B cell (primary cell): ENCODE measurements at regions not wholly inside any gene's neighbourhood (a gene's known extent, or its start where the extent isn't known, plus 50 kb on each side); places are given as distances from the start of the nearest gene placed in this dataset.

Experiments
- ATAC-seq: fragments of 200-7000 bp; cut with Tn5 transposase; one replicate; pipeline ENCODE4 v1.10.0; 2021; ENCODE audit warnings: low read depth, mild to moderate bottlenecking, moderate number of reproducible peaks, moderate library complexity
- CTCF ChIA-PET: fragments of 350-600 bp; sonication (Branson Sonifier 250); formaldehyde crosslinking; loops from one replicate; lab custom pipeline; 2021; ENCODE audit warnings: antibody characterized with exemption, inconsistent platforms; lab: Charles Lee
- POLR2A ChIA-PET: fragments of 350-600 bp; sonication (Branson Sonifier 250); formaldehyde crosslinking; loops from one replicate; lab custom pipeline; 2021; ENCODE audit warnings: antibody characterized with exemption; lab: Charles Lee
- DNase-seq: peaks from one replicate; pipeline ENCODE4 v3.0.0; 2013
- H2AFZ ChIP-seq: 2 replicates; pipeline ENCODE4 v1.6.1; 2012; ENCODE audit warnings: mild to moderate bottlenecking, low read depth, low read length; ENCODE audit not compliant: insufficient read depth, poor library complexity, severe bottlenecking
- H3K27ac ChIP-seq, 2 donors: 1 replicate in 1 of 2; 2 replicates in 1 of 2; pipeline ENCODE4 v1.5.1; 2012 to 2013; ENCODE audit warnings: low read length in 2 of 2, mild to moderate bottlenecking in 2 of 2, moderate library complexity in 1 of 2
- H3K27me3 ChIP-seq, 4 experiments: fragments of 200-600 bp in 1 of 4; sonication (generic) in 1 of 4; replicated peaks in 1 of 4; 1 replicate in 2 of 4; 2 replicates in 2 of 4; pipeline versions ENCODE4 v1.6.1 to v1.7.0; 2013 to 2016; ENCODE audit warnings: low read length in 3 of 4, mild to moderate bottlenecking in 2 of 4, mixed read lengths in 1 of 4, moderate library complexity in 1 of 4; ENCODE audit not compliant: insufficient read depth in 4 of 4, control insufficient read depth in 3 of 4; ENCODE audit errors: control extremely low read depth in 1 of 4
- H3K36me3 ChIP-seq, 2 experiments: replicated peaks in 1 of 2; 1 replicate in 1 of 2; 2 replicates in 1 of 2; pipeline versions ENCODE4 v1.6.1 to v1.7.1; 2013; ENCODE audit warnings: low read length in 1 of 2; ENCODE audit not compliant: insufficient read depth in 2 of 2, control insufficient read depth in 1 of 2; ENCODE audit errors: control extremely low read depth in 1 of 2, extremely low read depth in 1 of 2
- H3K4me1 ChIP-seq, 2 donors: fragments of 200-600 bp in 1 of 2; sonication (generic) in 1 of 2; 1 replicate in 1 of 2; 2 replicates in 1 of 2; pipeline versions ENCODE4 v1.5.1 to v1.6.1; 2013 to 2017; ENCODE audit warnings: low read length in 2 of 2; ENCODE audit not compliant: control insufficient read depth in 2 of 2, insufficient read depth in 2 of 2
- H3K4me2 ChIP-seq: replicated peaks from 2 replicates; pipeline ENCODE3; 2012; ENCODE audit warnings: mild to moderate bottlenecking, low read depth, low read length; ENCODE audit not compliant: poor library complexity, severe bottlenecking
- H3K4me3 ChIP-seq, 5 experiments: fragments of 200-600 bp in 1 of 5; sonication (generic) in 1 of 5; 1 replicate in 3 of 5; 2 replicates in 2 of 5; pipeline versions ENCODE4 v1.5.1 to v1.7.0; 2011 to 2016; ENCODE audit warnings: low read length in 4 of 5, mild to moderate bottlenecking in 4 of 5, low read depth in 2 of 5, control low read depth in 1 of 5, moderate library complexity in 1 of 5; ENCODE audit not compliant: insufficient read depth in 1 of 5; ENCODE audit errors: control extremely low read depth in 1 of 5, extremely low read depth in 1 of 5
- H3K79me2 ChIP-seq: fragments of 200-600 bp; sonication (generic); one replicate; pipeline ENCODE4 v1.6.0; 2016; ENCODE audit warnings: low read length; ENCODE audit not compliant: control insufficient read depth, insufficient read depth
- H3K9ac ChIP-seq: fragments of 200-600 bp; sonication (generic); 2 replicates; pipeline ENCODE4 v1.6.1; 2017; ENCODE audit warnings: mild to moderate bottlenecking, low read length, moderate library complexity
- H3K9me3 ChIP-seq, 3 donors: one replicate each; pipeline versions ENCODE4 v1.6.1 to v1.7.1; 2013; ENCODE audit warnings: low read length in 2 of 3; ENCODE audit not compliant: control insufficient read depth in 2 of 3, insufficient read depth in 1 of 3; ENCODE audit errors: control extremely low read depth in 1 of 3
- H4K20me1 ChIP-seq: 2 replicates; pipeline ENCODE4 v1.6.0; 2012; ENCODE audit warnings: mild to moderate bottlenecking, low read length; ENCODE audit not compliant: insufficient read depth, control insufficient read depth, poor library complexity, severe bottlenecking
- H3K27ac Mint-ChIP-seq: one replicate; pipeline ENCODE4 v1.8.0; 2021; ENCODE audit warnings: mixed read lengths
- H3K27me3 Mint-ChIP-seq: one replicate; pipeline ENCODE4 v1.8.0; 2021; ENCODE audit warnings: mixed read lengths
- H3K4me1 Mint-ChIP-seq: one replicate; pipeline ENCODE4 v1.8.0; 2021; ENCODE audit warnings: mixed read lengths
- H3K4me3 Mint-ChIP-seq: one replicate; pipeline ENCODE4 v1.8.0; 2021; ENCODE audit warnings: mixed read lengths
- H3K9me3 Mint-ChIP-seq: one replicate; pipeline ENCODE4 v1.8.0; 2022; ENCODE audit warnings: mixed read lengths; ENCODE audit not compliant: insufficient read depth
- EZH2 ChIP-seq: IDR thresholded peaks from 2 replicates; pipeline ENCODE4 v1.6.1; 2012; ENCODE audit warnings: borderline replicate concordance, low read depth, mild to moderate bottlenecking, moderate library complexity, low read length; ENCODE audit not compliant: insufficient read depth, poor library complexity, severe bottlenecking
- intact Hi-C: fragments of 100-400 bp; cut with micrococcal nuclease; formaldehyde crosslinking; loops from one replicate; pipeline ENCODE4 v1.10.0; 2022
- TF ChIP-seq, protein P1 (sequence below): fragments of 200-600 bp; IDR thresholded peaks from one replicate; pipeline ENCODE4 v1.8.0; 2022; ENCODE audit warnings: antibody characterized with exemption, mild to moderate bottlenecking

- no peak for DNase-seq
- H3K4me3 Mint-ChIP-seq: no peak overlapping the region
- no peak for TF ChIP-seq EZH2
- TF ChIP-seq, protein P1, sequence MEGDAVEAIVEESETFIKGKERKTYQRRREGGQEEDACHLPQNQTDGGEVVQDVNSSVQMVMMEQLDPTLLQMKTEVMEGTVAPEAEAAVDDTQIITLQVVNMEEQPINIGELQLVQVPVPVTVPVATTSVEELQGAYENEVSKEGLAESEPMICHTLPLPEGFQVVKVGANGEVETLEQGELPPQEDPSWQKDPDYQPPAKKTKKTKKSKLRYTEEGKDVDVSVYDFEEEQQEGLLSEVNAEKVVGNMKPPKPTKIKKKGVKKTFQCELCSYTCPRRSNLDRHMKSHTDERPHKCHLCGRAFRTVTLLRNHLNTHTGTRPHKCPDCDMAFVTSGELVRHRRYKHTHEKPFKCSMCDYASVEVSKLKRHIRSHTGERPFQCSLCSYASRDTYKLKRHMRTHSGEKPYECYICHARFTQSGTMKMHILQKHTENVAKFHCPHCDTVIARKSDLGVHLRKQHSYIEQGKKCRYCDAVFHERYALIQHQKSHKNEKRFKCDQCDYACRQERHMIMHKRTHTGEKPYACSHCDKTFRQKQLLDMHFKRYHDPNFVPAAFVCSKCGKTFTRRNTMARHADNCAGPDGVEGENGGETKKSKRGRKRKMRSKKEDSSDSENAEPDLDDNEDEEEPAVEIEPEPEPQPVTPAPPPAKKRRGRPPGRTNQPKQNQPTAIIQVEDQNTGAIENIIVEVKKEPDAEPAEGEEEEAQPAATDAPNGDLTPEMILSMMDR: no peak
- no peaks in the 10 kb centered on the region for H4K20me1 ChIP-seq
- CTCF ChIA-PET: no interaction called here
- intact Hi-C loops: loop anchor here (5.0 kb wide), 1 partner anchor 88 kb away; no protein-coding TSS in a partner anchor
- POLR2A ChIA-PET: interaction anchor here (0.7 kb wide), 1 partner anchor 467 kb away, joined by 5 read pairs; no protein-coding TSS in a partner anchor
- H3K27me3 ChIP-seq: no peaks in the 10 kb centered on the region
- H3K9ac ChIP-seq: peak overlapping the region; percentile 1
- H3K9me3 Mint-ChIP-seq: peaks cover 2% of the 10 kb centered on the region
- H3K4me1 ChIP-seq: peaks cover 32 to 44% of the 10 kb centered on the region in 2 donors
- H3K4me2 ChIP-seq: peak overlapping the region; percentile 30
- no peaks in the 10 kb centered on the region for H3K27me3 Mint-ChIP-seq
- H3K9me3 ChIP-seq: peaks cover 0 to 3% (median 0%) of the 10 kb centered on the region in 3 donors
- no peaks in the 10 kb centered on the region for H3K36me3 ChIP-seq
- H3K79me2 ChIP-seq: no peaks in the 10 kb centered on the region
- H3K27ac Mint-ChIP-seq: no peak overlapping the region
- H3K27ac ChIP-seq: peak overlapping the region in 1 of 2 donors; percentile 21
- no peak overlapping the region for H2AFZ ChIP-seq
- peaks cover 53% of the 10 kb centered on the region for H3K4me1 Mint-ChIP-seq
- no peak overlapping the region for H3K4me3 ChIP-seq
- no peak for ATAC-seq
Observed at GRCh38 chr1:199404191-199404590, 623.3 kb upstream of the NR5A2 start.

DNA sequence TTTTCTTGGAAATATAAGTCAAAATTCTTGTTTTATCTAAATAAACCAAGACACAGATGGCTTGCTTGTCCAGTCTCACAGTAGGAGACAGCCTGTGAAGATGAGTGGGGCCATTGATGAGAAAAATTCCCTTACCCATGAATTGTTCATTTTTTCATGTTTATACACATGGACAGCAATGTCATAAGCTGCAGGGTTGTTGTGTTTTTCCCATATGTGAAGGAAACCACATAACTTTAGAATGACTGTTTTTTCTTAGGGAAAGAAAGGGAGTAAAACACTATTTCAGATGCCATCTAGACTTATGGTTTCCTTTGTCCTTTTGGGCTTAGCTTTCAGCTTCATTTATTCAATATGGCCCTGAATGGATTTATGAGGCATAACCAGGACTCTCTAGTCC, 622.5 kb upstream of the NR5A2 start:
- CTCF ChIA-PET: no interaction called here
- H3K27me3 ChIP-seq: no peaks in the 10 kb centered on the region
- H3K79me2 ChIP-seq: no peaks in the 10 kb centered on the region
- no peaks in the 10 kb centered on the region for H3K27me3 Mint-ChIP-seq
- no peak overlapping the region for H3K4me3 Mint-ChIP-seq
- no peaks in the 10 kb centered on the region for H3K36me3 ChIP-seq
- H4K20me1 ChIP-seq: no peaks in the 10 kb centered on the region
- no peak for DNase-seq
- H3K9me3 ChIP-seq: no peaks in the 10 kb centered on the region
- H3K4me2 ChIP-seq: no peak overlapping the region
- intact Hi-C loops: loop anchor here (5.0 kb wide), 1 partner anchor 87 kb away; no protein-coding TSS in a partner anchor
- H3K27ac ChIP-seq: no peak overlapping the region
- peaks cover 2% of the 10 kb centered on the region for H3K9me3 Mint-ChIP-seq
- peaks cover 24 to 37% of the 10 kb centered on the region in 2 donors for H3K4me1 ChIP-seq
- peaks cover 46% of the 10 kb centered on the region for H3K4me1 Mint-ChIP-seq
- H3K27ac Mint-ChIP-seq: no peak overlapping the region
- H2AFZ ChIP-seq: no peak overlapping the region
- no peak for TF ChIP-seq EZH2
- TF ChIP-seq, protein P1: no peak
- no peak for ATAC-seq
- H3K9ac ChIP-seq: no peak overlapping the region
- POLR2A ChIA-PET: no interaction called here
- H3K4me3 ChIP-seq: no peak overlapping the region
